ENCODE measurements at regions not wholly inside any gene's neighbourhood (a gene's known extent, or its start where the extent isn't known, plus 50 kb on each side); places are given as distances from the start of the nearest gene placed in this dataset.
"Not testable (repeated sequence)": the region's sequence is repeated elsewhere in the genome, so short reads cannot be mapped to it uniquely, and the experiment has no call there.

GRCh38 chr11:115660030-115660805 is 156.0 kb upstream of the CADM1 start:
- CTCF ChIA-PET: no interaction called here

GRCh38 chr11:115659061-115659963 is 155.1 kb upstream of the CADM1 start:
- ChIA-PET CTCF (no interaction called here), POLR2A (interaction anchor here (0.7 kb wide), 1 partner anchor 47 kb away, joined by 4 read pairs; no protein-coding TSS in a partner anchor)

More at GRCh38 chr11:115660030-115660805, 156.0 kb upstream of the CADM1 start:
- POLR2A ChIA-PET: interaction anchor here (0.7 kb wide), 1 partner anchor 48 kb away, joined by 4 read pairs; no protein-coding TSS in a partner anchor

GRCh38 chr11:115657586-115657985 is 153.4 kb upstream of the CADM1 start:
- CTCF ChIA-PET: no interaction called here
- POLR2A ChIA-PET: no interaction called here

- ChIA-PET CTCF (no interaction called here), POLR2A (no interaction called here)
These were observed 152.5 kb upstream of the CADM1 start for GRCh38 chr11:115656669-115657068.

- ChIA-PET POLR2A (no interaction called here), CTCF (no interaction called here)
These were observed 151.8 kb upstream of the CADM1 start for GRCh38 chr11:115656041-115656440.

GRCh38 chr11:115654792-115655191 is 150.6 kb upstream of the CADM1 start:
- CTCF ChIA-PET: no interaction called here

GRCh38 chr11:115653926-115654325 is 149.7 kb upstream of the CADM1 start:
- CTCF ChIA-PET: no interaction called here

More at GRCh38 chr11:115654792-115655191, 150.6 kb upstream of the CADM1 start:
- POLR2A ChIA-PET: no interaction called here

GRCh38 chr11:115653076-115653475 is 148.9 kb upstream of the CADM1 start:
- ChIA-PET POLR2A (no interaction called here), CTCF (no interaction called here)

More at GRCh38 chr11:115653926-115654325, 149.7 kb upstream of the CADM1 start:
- POLR2A ChIA-PET: no interaction called here

GRCh38 chr11:115652496-115652895 is 148.3 kb upstream of the CADM1 start:
- ChIA-PET CTCF (no interaction called here), POLR2A (no interaction called here)

- ChIA-PET POLR2A (no interaction called here), CTCF (no interaction called here)
These were observed 147.9 kb upstream of the CADM1 start for GRCh38 chr11:115652094-115652493.

GRCh38 chr11:115649461-115649860 is 145.2 kb upstream of the CADM1 start:
- ChIA-PET CTCF (no interaction called here), POLR2A (no interaction called here)

- ChIA-PET POLR2A (no interaction called here), CTCF (no interaction called here)
These were observed 141.6 kb upstream of the CADM1 start for GRCh38 chr11:115645631-115646317.

GRCh38 chr11:115644856-115645255 is 140.6 kb upstream of the CADM1 start:
- ChIA-PET CTCF (no interaction called here), POLR2A (no interaction called here)

- POLR2A ChIA-PET: no interaction called here
- CTCF ChIA-PET: no interaction called here
These were observed 139.5 kb upstream of the CADM1 start for GRCh38 chr11:115643549-115644270.

- ChIA-PET CTCF (no interaction called here), POLR2A (no interaction called here)
These were observed 138.4 kb upstream of the CADM1 start for GRCh38 chr11:115642660-115643059.

- CTCF ChIA-PET: no interaction called here
- POLR2A ChIA-PET: no interaction called here
These were observed 133.5 kb upstream of the CADM1 start for GRCh38 chr11:115637599-115638241.

- POLR2A ChIA-PET: no interaction called here
- CTCF ChIA-PET: no interaction called here
These were observed 132.7 kb upstream of the CADM1 start for GRCh38 chr11:115636753-115637527.

- CTCF ChIA-PET, POLR2A ChIA-PET: not testable (repeated sequence)
These were observed 129.8 kb upstream of the CADM1 start for GRCh38 chr11:115633977-115634376.

- CTCF ChIA-PET: no interaction called here
- POLR2A ChIA-PET: no interaction called here
These were observed 127.8 kb upstream of the CADM1 start for GRCh38 chr11:115632061-115632460.
